CD14-positive monocyte (primary cell): ENCODE measurements at regions not wholly inside any gene's neighbourhood (a gene's known extent, or its start where the extent isn't known, plus 50 kb on each side); places are given as distances from the start of the nearest gene placed in this dataset.

Experiments used
- DNase-seq, 3 donors: peaks; one replicate each; pipeline ENCODE4 v3.0.0-alpha.2; 2011 to 2022
- H2AFZ ChIP-seq: 2 replicates; pipeline ENCODE4 v1.6.0; 2012; ENCODE audit warnings: mild to moderate bottlenecking, low read depth, low read length, inconsistent platforms; ENCODE audit not compliant: insufficient read depth, poor library complexity, severe bottlenecking
- H3K27ac ChIP-seq, 2 donors: 1 replicate in 1 of 2; 2 replicates in 1 of 2; pipeline ENCODE4 v1.5.1; 2012 to 2013; ENCODE audit warnings: low read length in 2 of 2, control low read depth in 1 of 2, inconsistent platforms in 1 of 2, low read depth in 1 of 2, mild to moderate bottlenecking in 1 of 2
- H3K27me3 ChIP-seq, 2 donors: one replicate each; pipeline versions ENCODE4 v1.6.0 to v1.6.1; 2011 to 2013; ENCODE audit warnings: low read length in 2 of 2; ENCODE audit not compliant: control insufficient read depth in 2 of 2, insufficient read depth in 2 of 2
- H3K36me3 ChIP-seq, 2 donors: replicated peaks in 1 of 2; 1 replicate in 1 of 2; 2 replicates in 1 of 2; pipeline versions ENCODE4 v1.5.1 to v1.6.1; 2012 to 2013; ENCODE audit warnings: low read length in 2 of 2, control low read depth in 1 of 2, inconsistent platforms in 1 of 2, mild to moderate bottlenecking in 1 of 2; ENCODE audit not compliant: insufficient read depth in 2 of 2, control insufficient read depth in 1 of 2
- H3K4me1 ChIP-seq, 2 donors: 1 replicate in 1 of 2; 2 replicates in 1 of 2; pipeline versions ENCODE4 v1.5.1 to v1.6.1; 2012 to 2013; ENCODE audit warnings: low read length in 2 of 2, control low read depth in 1 of 2, inconsistent platforms in 1 of 2, mild to moderate bottlenecking in 1 of 2, moderate library complexity in 1 of 2; ENCODE audit not compliant: insufficient read depth in 2 of 2, control insufficient read depth in 1 of 2
- H3K4me2 ChIP-seq: replicated peaks from 2 replicates; pipeline ENCODE3; 2012; ENCODE audit warnings: low read length, moderate library complexity, mild to moderate bottlenecking; ENCODE audit not compliant: poor library complexity, severe bottlenecking; ENCODE audit errors: extremely low read depth
- H3K4me3 ChIP-seq, 3 experiments: fragments of 200-600 bp in 1 of 3; sonication (generic) in 1 of 3; replicated peaks in 1 of 3; 1 replicate in 2 of 3; 2 replicates in 1 of 3; pipeline ENCODE4 v1.5.1; 2011 to 2013; ENCODE audit warnings: low read length in 3 of 3, mild to moderate bottlenecking in 3 of 3, control low read depth in 2 of 3, low read depth in 2 of 3, inconsistent platforms in 1 of 3, moderate library complexity in 1 of 3
- H3K79me2 ChIP-seq: 2 replicates; pipeline ENCODE4 v1.6.0; 2012; ENCODE audit warnings: mild to moderate bottlenecking, control low read depth, inconsistent platforms, low read length, moderate library complexity; ENCODE audit not compliant: insufficient read depth
- H3K9ac ChIP-seq: 2 replicates; pipeline ENCODE4 v1.6.0; 2017; ENCODE audit warnings: low read length, mild to moderate bottlenecking; ENCODE audit not compliant: insufficient read depth, poor library complexity, severe bottlenecking
- H3K9me3 ChIP-seq, 2 donors: replicated peaks in 1 of 2; 1 replicate in 1 of 2; 2 replicates in 1 of 2; pipeline versions ENCODE4 v1.5.1 to v1.6.1; 2012 to 2013; ENCODE audit warnings: low read length in 2 of 2, control low read depth in 1 of 2; ENCODE audit not compliant: control insufficient read depth in 1 of 2, insufficient read depth in 1 of 2
- H4K20me1 ChIP-seq: 2 replicates; pipeline ENCODE4 v1.6.0; 2012; ENCODE audit warnings: mild to moderate bottlenecking, low read length, control low read depth, moderate library complexity; ENCODE audit not compliant: insufficient read depth
- H3K27ac Mint-ChIP-seq, 7 donors: one replicate each; pipeline ENCODE4 v1.8.0; 2020; ENCODE audit warnings: mild to moderate bottlenecking in 7 of 7, mixed read lengths in 7 of 7, moderate library complexity in 6 of 7, inconsistent platforms in 2 of 7
- H3K27me3 Mint-ChIP-seq, 3 donors: one replicate each; pipeline ENCODE4 v1.8.0; 2021 to 2022; ENCODE audit warnings: low read depth in 3 of 3, mild to moderate bottlenecking in 3 of 3, mixed read lengths in 3 of 3, moderate library complexity in 3 of 3, inconsistent platforms in 1 of 3
- H3K36me3 Mint-ChIP-seq, 2 donors: one replicate each; pipeline ENCODE4 v1.8.0; 2020; ENCODE audit warnings: mixed read lengths in 2 of 2, inconsistent platforms in 1 of 2, mild to moderate bottlenecking in 1 of 2
- H3K4me1 Mint-ChIP-seq: one replicate; pipeline ENCODE4 v1.8.0; 2020; ENCODE audit warnings: mild to moderate bottlenecking, mixed read lengths
- H3K4me3 Mint-ChIP-seq, 2 donors: one replicate each; pipeline ENCODE4 v1.8.0; 2020; ENCODE audit warnings: mild to moderate bottlenecking in 2 of 2, mixed read lengths in 2 of 2, moderate library complexity in 1 of 2
- H3K9me3 Mint-ChIP-seq, 7 donors: one replicate each; pipeline ENCODE4 v1.8.0; 2020 to 2022; ENCODE audit warnings: mixed read lengths in 7 of 7, mild to moderate bottlenecking in 6 of 7, moderate library complexity in 6 of 7, inconsistent platforms in 2 of 7
- CTCF ChIP-seq: fragments of 200-600 bp; IDR thresholded peaks from one replicate; pipeline ENCODE4 v1.8.0; 2022; ENCODE audit warnings: antibody characterized with exemption, mild to moderate bottlenecking
- WGBS: methylation state at CpG from one replicate; pipeline ENCODE4 v1.1.5; 2013; ENCODE audit warnings: missing lambda C conversion rate; ENCODE audit not compliant: insufficient coverage; 5-methylcytosine and 5-hydroxymethylcytosine counted together
- intact Hi-C, 2 donors: fragments of 100-400 bp; cut with micrococcal nuclease; formaldehyde crosslinking; loops; one replicate each; pipeline versions ENCODE4 v1.15.0 to v1.15.1; 2023

- no peak overlapping the region for H2AFZ ChIP-seq
- no peaks in the 10 kb centered on the region for H3K79me2 ChIP-seq
- intact Hi-C loops, result loop anchor here in 1 of 2 donors (2.0 kb wide), 1 partner anchor 276 kb away; no protein-coding TSS in a partner anchor
- no peak overlapping the region for H3K27ac Mint-ChIP-seq
- no peak overlapping the region for H3K4me2 ChIP-seq
- H3K4me1 Mint-ChIP-seq, result peaks cover 18% of the 10 kb centered on the region
- no peak overlapping the region for H3K4me3 Mint-ChIP-seq
- H3K27me3 ChIP-seq, result peaks cover 0 to 2% of the 10 kb centered on the region in 2 donors
- H3K4me3 ChIP-seq, result no peak overlapping the region
- H3K9ac ChIP-seq, result no peak overlapping the region
- H3K36me3 ChIP-seq, result no peaks in the 10 kb centered on the region
- TF ChIP-seq CTCF, result no peak
- peaks cover 0 to 8% (median 7%) of the 10 kb centered on the region in 3 donors for H3K27me3 Mint-ChIP-seq
- peaks cover 0 to 8% (median 0%) of the 10 kb centered on the region in 7 donors for H3K9me3 Mint-ChIP-seq
- H3K9me3 ChIP-seq, result peaks cover 0 to 4% of the 10 kb centered on the region in 2 donors
- no peak for DNase-seq
- H3K36me3 Mint-ChIP-seq, result no peaks in the 10 kb centered on the region
- WGBS, result no CpG with 5 or more reads among the region's 9 CpGs
- H3K4me1 ChIP-seq, result peaks cover 17 to 19% of the 10 kb centered on the region in 2 donors
- no peaks in the 10 kb centered on the region for H4K20me1 ChIP-seq
- no peak overlapping the region for H3K27ac ChIP-seq
These were observed 62.6 kb upstream of the SDK2 start for GRCh38 chr17:73706858-73707257.

DNA sequence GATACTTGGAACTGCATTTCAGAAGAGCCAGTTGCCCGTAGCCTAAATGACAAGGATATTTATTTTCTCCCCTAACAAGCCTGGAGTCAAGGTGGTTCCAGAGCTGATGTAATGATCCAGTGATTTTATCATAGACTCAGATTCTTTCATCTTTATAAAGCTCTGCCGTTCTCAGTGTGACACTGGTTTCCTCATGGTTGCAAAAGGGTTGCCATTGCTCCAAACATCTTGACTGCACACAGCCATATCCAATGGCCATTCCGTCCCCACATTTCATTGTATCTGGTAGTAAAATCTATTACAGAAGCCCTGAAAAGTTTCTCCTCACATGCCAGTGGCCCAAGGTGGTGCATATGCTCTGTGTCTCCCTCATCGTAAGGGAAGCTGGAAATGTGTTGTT is 63.1 kb upstream of the SDK2 start:
- TF ChIP-seq CTCF, result no peak
- H3K36me3 ChIP-seq, result no peaks in the 10 kb centered on the region
- Mint-ChIP-seq H3K4me3 (no peak overlapping the region), H3K27ac (no peak overlapping the region), H3K36me3 (no peaks in the 10 kb centered on the region), H3K4me1 (peaks cover 18% of the 10 kb centered on the region), H3K9me3 (peaks cover 0 to 8% (median 0%) of the 10 kb centered on the region in 7 donors), H3K27me3 (peaks cover 0 to 8% (median 7%) of the 10 kb centered on the region in 3 donors)
- no peak overlapping the region for H3K4me3 ChIP-seq
- peaks cover 0 to 2% of the 10 kb centered on the region in 2 donors for H3K27me3 ChIP-seq
- H3K79me2 ChIP-seq, result no peaks in the 10 kb centered on the region
- intact Hi-C loops, result loop anchor here in 1 of 2 donors (2.0 kb wide), 1 partner anchor 277 kb away; no protein-coding TSS in a partner anchor
- H3K9ac ChIP-seq, result no peak overlapping the region
- no peak for DNase-seq
- H2AFZ ChIP-seq, result no peak overlapping the region
- 100% methylated on average over 2 of the region's 4 CpGs for WGBS
- H3K4me1 ChIP-seq, result peaks cover 17 to 19% of the 10 kb centered on the region in 2 donors
- no peak overlapping the region for H3K4me2 ChIP-seq
- H4K20me1 ChIP-seq, result no peaks in the 10 kb centered on the region
- no peak overlapping the region for H3K27ac ChIP-seq
- H3K9me3 ChIP-seq, result peaks cover 0 to 4% of the 10 kb centered on the region in 2 donors
